ENCODE measurements at regions not wholly inside any gene's neighbourhood (a gene's known extent, or its start where the extent isn't known, plus 50 kb on each side); places are given as distances from the start of the nearest gene placed in this dataset.
A peak's percentile ranks its signal among the peaks of the same experiment; 100 is the strongest.
"Not testable (repeated sequence)": the region's sequence is repeated elsewhere in the genome, so short reads cannot be mapped to it uniquely, and the experiment has no call there.

- DNase-seq (ENCODE audit: low read depth) = peak; percentile 34
Measured at GRCh38 chr1:184854496-184855140, 100.0 kb upstream of the EDEM3 start.

GRCh38 chr1:184854036-184854435 is 99.4 kb upstream of the EDEM3 start:
- peak; percentile 20 for DNase-seq (ENCODE audit: low read depth)

GRCh38 chr1:184851822-184852746 is 97.4 kb upstream of the EDEM3 start:
- no peak for DNase-seq (ENCODE audit: low read depth)

GRCh38 chr1:184843732-184844495 is 89.3 kb upstream of the EDEM3 start:
- DNase-seq (ENCODE audit: low read depth) = peak; percentile 67

GRCh38 chr1:184840596-184840995 is 85.9 kb upstream of the EDEM3 start:
- DNase-seq (ENCODE audit: low read depth) = no peak

GRCh38 chr1:184838504-184838951 is 83.9 kb upstream of the EDEM3 start:
- peak; percentile 83 for DNase-seq (ENCODE audit: low read depth)

- DNase-seq (ENCODE audit: low read depth) = no peak
Measured at GRCh38 chr1:184836934-184837895, 82.6 kb upstream of the EDEM3 start.

GRCh38 chr1:184836141-184836540 is 81.5 kb upstream of the EDEM3 start:
- DNase-seq (ENCODE audit: low read depth) = no peak

GRCh38 chr1:184833994-184834393 is 79.3 kb upstream of the EDEM3 start:
- DNase-seq (ENCODE audit: low read depth) = not testable (repeated sequence)

- DNase-seq (ENCODE audit: low read depth) = no peak
Measured at GRCh38 chr1:184832517-184832916, 77.9 kb upstream of the EDEM3 start.

- not testable (repeated sequence) for DNase-seq (ENCODE audit: low read depth)
Measured at GRCh38 chr1:184829496-184829895, 74.8 kb upstream of the EDEM3 start.

GRCh38 chr1:184828369-184828717 is 73.7 kb upstream of the EDEM3 start:
- no peak for DNase-seq (ENCODE audit: low read depth)

GRCh38 chr1:184827600-184828368 is 73.1 kb upstream of the EDEM3 start:
- peak; percentile 60 for DNase-seq (ENCODE audit: low read depth)

- DNase-seq (ENCODE audit: low read depth) = no peak
Measured at GRCh38 chr1:184826001-184826400, 71.3 kb upstream of the EDEM3 start.

GRCh38 chr1:184825571-184825970 is 70.9 kb upstream of the EDEM3 start:
- no peak for DNase-seq (ENCODE audit: low read depth)

- DNase-seq (ENCODE audit: low read depth) = no peak
Measured at GRCh38 chr1:184824691-184825323, 70.1 kb upstream of the EDEM3 start.

- peak; percentile 26 for DNase-seq (ENCODE audit: low read depth)
Measured at GRCh38 chr1:184823080-184823479, 68.4 kb upstream of the EDEM3 start.

GRCh38 chr1:184822267-184822666 is 67.6 kb upstream of the EDEM3 start:
- DNase-seq (ENCODE audit: low read depth) = peak; percentile 50

- DNase-seq (ENCODE audit: low read depth) = no peak
Measured at GRCh38 chr1:184821658-184822057, 67.0 kb upstream of the EDEM3 start.
